Neural cell (in vitro differentiated cells): ENCODE measurements at regions not wholly inside any gene's neighbourhood (a gene's known extent, or its start where the extent isn't known, plus 50 kb on each side); places are given as distances from the start of the nearest gene placed in this dataset.

Source experiments
- H2AFZ ChIP-seq: fragments of 200-600, 300-800 bp; sonication (generic), shearing (Covaris generic); 2 replicates; pipeline ENCODE4 v1.6.0; 2014; ENCODE audit warnings: low read depth, mild to moderate bottlenecking, antibody characterized with exemption, low read length, moderate library complexity
- H3F3A ChIP-seq: fragments of 200-600 bp; shearing (Covaris generic); 2 replicates; pipeline ENCODE4 v1.6.1; 2016; ENCODE audit warnings: mild to moderate bottlenecking, moderate library complexity, mixed read lengths, antibody characterized with exemption, low read length; ENCODE audit not compliant: insufficient read depth, poor library complexity, severe bottlenecking
- H3K27ac ChIP-seq: fragments of 200-600, 300-800 bp; sonication (generic), shearing (Covaris generic); 2 replicates; pipeline ENCODE4 v1.5.1; 2014; ENCODE audit warnings: mild to moderate bottlenecking, low read length, moderate library complexity
- H3K27me3 ChIP-seq: fragments of 300-800, 200-600 bp; sonication (generic), shearing (Covaris generic); 2 replicates; pipeline ENCODE4 v1.6.0; 2014; ENCODE audit warnings: mild to moderate bottlenecking, low read depth, low read length, moderate library complexity; ENCODE audit not compliant: insufficient read depth
- H3K36me3 ChIP-seq: fragments of 300-800, 200-600 bp; sonication (generic), shearing (Covaris generic); 2 replicates; pipeline ENCODE4 v1.5.1; 2014; ENCODE audit warnings: mild to moderate bottlenecking, antibody characterized with exemption, low read length, moderate library complexity; ENCODE audit not compliant: insufficient read depth
- H3K4me2 ChIP-seq: fragments of 300-800, 200-600 bp; sonication (generic), shearing (Covaris generic); 2 replicates; pipeline ENCODE4 v1.6.0; 2014; ENCODE audit warnings: mild to moderate bottlenecking, low read length
- H3K4me3 ChIP-seq: fragments of 300-800, 200-600 bp; sonication (generic), shearing (Covaris generic); 2 replicates; pipeline ENCODE4 v1.5.1; 2014; ENCODE audit warnings: mild to moderate bottlenecking, low read length, moderate library complexity
- H3K79me2 ChIP-seq: fragments of 200-600 bp; shearing (Covaris generic); replicated peaks from 2 replicates; pipeline ENCODE4 v1.6.0; 2014; ENCODE audit warnings: mild to moderate bottlenecking, low read length, moderate library complexity; ENCODE audit not compliant: insufficient read depth
- H3K9ac ChIP-seq: fragments of 300-800, 200-600 bp; sonication (generic), shearing (Covaris generic); 2 replicates; pipeline ENCODE4 v1.6.1; 2016; ENCODE audit warnings: mild to moderate bottlenecking, low read length, mixed read lengths
- H3K9me2 ChIP-seq: fragments of 200-600 bp; shearing (Covaris generic); 2 replicates; pipeline ENCODE4 v1.6.1; 2016; ENCODE audit warnings: mild to moderate bottlenecking, low read length, mixed read lengths; ENCODE audit not compliant: insufficient read depth
- H3K9me3 ChIP-seq: fragments of 200-600, 300-800 bp; sonication (generic), shearing (Covaris generic); 2 replicates; pipeline ENCODE4 v1.6.1; 2016; ENCODE audit warnings: mild to moderate bottlenecking, mixed run types, low read length, moderate library complexity, mixed read lengths
- H4K20me1 ChIP-seq: fragments of 200-600 bp; shearing (Covaris generic); 2 replicates; pipeline ENCODE4 v1.6.1; 2016; ENCODE audit warnings: mild to moderate bottlenecking, mixed run types; ENCODE audit not compliant: insufficient read depth
- CTCF ChIP-seq: fragments of 450-650 bp; IDR thresholded peaks from 2 replicates; pipeline ENCODE4 v1.5.1; 2014; ENCODE audit warnings: antibody characterized with exemption, mild to moderate bottlenecking, moderate library complexity; ENCODE audit not compliant: poor library complexity, severe bottlenecking
- EP300 ChIP-seq: fragments of 450-650 bp; conservative IDR thresholded peaks from 2 replicates; pipeline ENCODE4 v1.6.1; 2014; ENCODE audit warnings: antibody characterized with exemption, mild to moderate bottlenecking, moderate library complexity; ENCODE audit not compliant: poor library complexity, severe bottlenecking
- EZH2 ChIP-seq: fragments of 200-600, 300-800 bp; shearing (Covaris generic), sonication (generic); IDR thresholded peaks from 2 replicates; pipeline ENCODE4 v1.6.1; 2014; ENCODE audit warnings: antibody characterized with exemption, low read length, borderline replicate concordance, mild to moderate bottlenecking; ENCODE audit not compliant: insufficient read depth, poor library complexity, severe bottlenecking
- MXI1 ChIP-seq: fragments of 450-650 bp; conservative IDR thresholded peaks from 2 replicates; pipeline ENCODE4 v1.6.1; 2014; ENCODE audit warnings: antibody characterized with exemption, mild to moderate bottlenecking; ENCODE audit not compliant: poor library complexity, severe bottlenecking
- POLR2AphosphoS5 ChIP-seq: IDR thresholded peaks from 2 replicates; pipeline ENCODE4 v1.6.1; 2012
- RAD21 ChIP-seq: fragments of 450-650 bp; conservative IDR thresholded peaks from 2 replicates; pipeline ENCODE4 v1.6.1; 2014; ENCODE audit warnings: antibody characterized with exemption, mild to moderate bottlenecking, moderate library complexity
- REST ChIP-seq: IDR thresholded peaks from 2 replicates; pipeline ENCODE4 v1.6.1; 2012; ENCODE audit warnings: borderline replicate concordance
- SMC3 ChIP-seq: fragments of 450-650 bp; conservative IDR thresholded peaks from 2 replicates; pipeline ENCODE4 v1.6.1; 2014; ENCODE audit warnings: antibody characterized with exemption, mild to moderate bottlenecking, moderate library complexity; ENCODE audit not compliant: poor library complexity
- TAF1 ChIP-seq: IDR thresholded peaks from 2 replicates; pipeline ENCODE4 v1.6.1; 2012; ENCODE audit warnings: low read depth

- TF ChIP-seq EZH2 (no peak), SMC3 (no peak), RAD21 (no peak), CTCF (no peak), POLR2AphosphoS5 (no peak), REST (no peak), MXI1 (no peak), EP300 (no peak), TAF1 (no peak)
- no peak overlapping the region for H3K4me3 ChIP-seq
- no peaks in the 10 kb centered on the region for H4K20me1 ChIP-seq
- no peak overlapping the region for H2AFZ ChIP-seq
- H3K9me3 ChIP-seq, result no peaks in the 10 kb centered on the region
- H3K36me3 ChIP-seq, result no peaks in the 10 kb centered on the region
- no peaks in the 10 kb centered on the region for H3K9me2 ChIP-seq
- H3K79me2 ChIP-seq, result no peaks in the 10 kb centered on the region
- H3K9ac ChIP-seq, result no peak overlapping the region
- H3K27ac ChIP-seq, result no peak overlapping the region
- H3K27me3 ChIP-seq, result no peaks in the 10 kb centered on the region
- no peaks in the 10 kb centered on the region for H3F3A ChIP-seq
- no peak overlapping the region for H3K4me2 ChIP-seq
Observed at GRCh38 chr6:67200626-67201403, 1434.3 kb upstream of the ADGRB3 start.

- Histone ChIP-seq H4K20me1 (no peaks in the 10 kb centered on the region), H3K36me3 (no peaks in the 10 kb centered on the region), H3K79me2 (no peaks in the 10 kb centered on the region), H3K9me3 (no peaks in the 10 kb centered on the region), H3K27ac (no peak overlapping the region), H3F3A (no peaks in the 10 kb centered on the region), H2AFZ (no peak overlapping the region), H3K27me3 (no peaks in the 10 kb centered on the region), H3K4me2 (no peak overlapping the region), H3K9ac (no peak overlapping the region), H3K4me3 (no peak overlapping the region), H3K9me2 (no peaks in the 10 kb centered on the region)
- TF ChIP-seq RAD21, result no peak
- TF ChIP-seq EP300, result no peak
- TF ChIP-seq MXI1, result no peak
- no peak for TF ChIP-seq SMC3
- no peak for TF ChIP-seq REST
- TF ChIP-seq CTCF, result no peak
- TF ChIP-seq POLR2AphosphoS5, result no peak
Observed at GRCh38 chr6:67199425-67199824, 1435.7 kb upstream of the ADGRB3 start.
